Caco-2 (cell line): ENCODE measurements at regions not wholly inside any gene's neighbourhood (a gene's known extent, or its start where the extent isn't known, plus 50 kb on each side); places are given as distances from the start of the nearest gene placed in this dataset.

Source experiments
- BruUV-seq: library from RNA; stranded (reverse); fragments of 400-500 nt; replicated peaks from 2 replicates; lab custom pipeline; 2021; lab: Mats Ljungman, UMichigan
- CTCF ChIA-PET: fragments of 300-600 bp; sonication (Branson Sonifier 250); formaldehyde crosslinking; loops from one replicate; lab custom pipeline; 2022; ENCODE audit warnings: antibody characterized with exemption; lab: Charles Lee
- POLR2A ChIA-PET: fragments of 300-600 bp; sonication (Branson Sonifier 250); formaldehyde crosslinking; loops from one replicate; lab custom pipeline; 2022; ENCODE audit warnings: antibody characterized with exemption; lab: Charles Lee
- DNase-seq, 2 experiments: peaks; one replicate each; pipeline versions ENCODE4 v3.0.0 to v3.0.0-alpha.2; 2020 to 2022
- H3K27me3 ChIP-seq: replicated peaks from 2 replicates; pipeline ENCODE4 v1.6.0; 2011; ENCODE audit warnings: low read length; ENCODE audit not compliant: control insufficient read depth, insufficient read depth
- H3K36me3 ChIP-seq: 2 replicates; pipeline ENCODE4 v1.5.1; 2011; ENCODE audit warnings: low read length; ENCODE audit not compliant: control insufficient read depth, insufficient read depth
- H3K4me1 ChIP-seq: fragments of 250-450 bp; sonication (Bioruptor Pico); 2 replicates; pipeline ENCODE4 v1.5.1; 2020; ENCODE audit warnings: mild to moderate bottlenecking
- H3K4me3 ChIP-seq: 2 replicates; pipeline ENCODE4 v1.5.1; 2011; ENCODE audit warnings: low read depth, mild to moderate bottlenecking, control low read depth, low read length
- H3K9me3 ChIP-seq: fragments of 250-450 bp; sonication (Bioruptor Pico); 2 replicates; pipeline ENCODE4 v1.5.1; 2020; ENCODE audit warnings: mild to moderate bottlenecking, moderate library complexity
- H3K27ac Mint-ChIP-seq: one replicate; pipeline ENCODE4 v1.8.0; 2022; ENCODE audit warnings: mixed read lengths; ENCODE audit not compliant: unreplicated experiment
- H3K27me3 Mint-ChIP-seq: one replicate; pipeline ENCODE4 v1.8.0; 2022; ENCODE audit warnings: mixed read lengths; ENCODE audit not compliant: insufficient read depth, unreplicated experiment
- H3K36me3 Mint-ChIP-seq: one replicate; pipeline ENCODE4 v1.8.0; 2022; ENCODE audit warnings: mild to moderate bottlenecking, mixed read lengths; ENCODE audit not compliant: insufficient read depth, unreplicated experiment
- H3K4me1 Mint-ChIP-seq: one replicate; pipeline ENCODE4 v1.8.0; 2022; ENCODE audit warnings: low read depth, mixed read lengths; ENCODE audit not compliant: unreplicated experiment
- H3K4me3 Mint-ChIP-seq: one replicate; pipeline ENCODE4 v1.8.0; 2022; ENCODE audit warnings: mild to moderate bottlenecking, moderate library complexity, mixed read lengths; ENCODE audit not compliant: unreplicated experiment
- H3K9me3 Mint-ChIP-seq: one replicate; pipeline ENCODE4 v1.8.0; 2022; ENCODE audit warnings: mixed read lengths; ENCODE audit not compliant: unreplicated experiment
- intact Hi-C: fragments of 100-400 bp; cut with micrococcal nuclease; formaldehyde crosslinking; loops from one replicate; pipeline ENCODE4 v1.10.0; 2022; ENCODE audit not compliant: unreplicated experiment
- TF ChIP-seq, protein P1 (sequence below), 2 experiments: fragments of 200-600 bp in 1 of 2; IDR thresholded peaks; 1 replicate in 1 of 2; 2 replicates in 1 of 2; pipeline versions ENCODE4 v1.5.1 to v1.8.0; 2011 to 2022; ENCODE audit warnings: antibody characterized with exemption in 1 of 2, control low read depth in 1 of 2, inconsistent platforms in 1 of 2, low read depth in 1 of 2, low read length in 1 of 2, mild to moderate bottlenecking in 1 of 2, moderate library complexity in 1 of 2; ENCODE audit not compliant: insufficient read depth in 1 of 2, severe bottlenecking in 1 of 2, unreplicated experiment in 1 of 2

DNA sequence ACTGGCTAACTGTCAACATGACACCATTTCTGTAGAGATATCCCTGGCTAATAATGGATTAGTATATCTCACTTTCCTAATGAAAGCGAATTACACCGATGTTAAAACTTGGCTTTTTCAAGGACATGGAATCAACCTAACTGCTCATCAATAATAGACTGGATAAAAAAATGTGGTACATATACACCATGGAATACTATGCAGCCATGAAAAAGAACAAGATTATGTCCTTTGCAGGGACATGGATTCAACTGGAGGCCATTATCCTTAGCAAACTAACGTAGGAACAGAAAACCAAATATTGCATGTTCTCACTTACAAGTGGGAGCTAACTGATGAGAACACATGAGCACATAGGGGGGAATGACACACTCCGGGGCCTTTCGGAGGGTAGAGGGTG lies 62.6 kb downstream of the ZIC1 start:
- BruUV-seq = no TSS peak

DNA sequence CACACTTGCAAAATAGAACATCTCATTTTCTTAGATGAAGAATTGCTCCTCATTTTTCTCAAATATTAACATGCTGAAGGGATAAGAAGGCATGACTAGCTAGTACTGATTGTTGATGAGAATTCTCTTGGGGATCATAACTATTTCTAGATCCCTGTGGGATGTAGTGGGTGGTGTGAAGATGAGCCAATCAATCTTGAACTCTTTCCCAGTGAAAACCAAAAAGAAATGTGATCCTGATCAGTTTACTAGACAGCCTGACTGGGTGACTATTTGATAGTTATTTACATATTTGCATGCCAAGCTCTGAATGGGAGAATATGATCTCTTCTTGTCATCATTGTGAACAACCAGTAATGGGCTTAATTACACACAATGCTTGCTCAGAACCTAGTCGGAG lies 63.7 kb downstream of the ZIC1 start:
- Mint-ChIP-seq H3K36me3 (no peaks in the 10 kb centered on the region), H3K27ac (no peak overlapping the region), H3K9me3 (no peaks in the 10 kb centered on the region), H3K4me3 (no peak overlapping the region), H3K4me1 (no peaks in the 10 kb centered on the region), H3K27me3 (no peaks in the 10 kb centered on the region)
- Histone ChIP-seq H3K4me3 (no peak overlapping the region), H3K36me3 (no peaks in the 10 kb centered on the region), H3K27me3 (no peaks in the 10 kb centered on the region), H3K9me3 (no peaks in the 10 kb centered on the region), H3K4me1 (no peaks in the 10 kb centered on the region)
- no peak for DNase-seq
- BruUV-seq = no TSS peak
- TF ChIP-seq, protein P1, sequence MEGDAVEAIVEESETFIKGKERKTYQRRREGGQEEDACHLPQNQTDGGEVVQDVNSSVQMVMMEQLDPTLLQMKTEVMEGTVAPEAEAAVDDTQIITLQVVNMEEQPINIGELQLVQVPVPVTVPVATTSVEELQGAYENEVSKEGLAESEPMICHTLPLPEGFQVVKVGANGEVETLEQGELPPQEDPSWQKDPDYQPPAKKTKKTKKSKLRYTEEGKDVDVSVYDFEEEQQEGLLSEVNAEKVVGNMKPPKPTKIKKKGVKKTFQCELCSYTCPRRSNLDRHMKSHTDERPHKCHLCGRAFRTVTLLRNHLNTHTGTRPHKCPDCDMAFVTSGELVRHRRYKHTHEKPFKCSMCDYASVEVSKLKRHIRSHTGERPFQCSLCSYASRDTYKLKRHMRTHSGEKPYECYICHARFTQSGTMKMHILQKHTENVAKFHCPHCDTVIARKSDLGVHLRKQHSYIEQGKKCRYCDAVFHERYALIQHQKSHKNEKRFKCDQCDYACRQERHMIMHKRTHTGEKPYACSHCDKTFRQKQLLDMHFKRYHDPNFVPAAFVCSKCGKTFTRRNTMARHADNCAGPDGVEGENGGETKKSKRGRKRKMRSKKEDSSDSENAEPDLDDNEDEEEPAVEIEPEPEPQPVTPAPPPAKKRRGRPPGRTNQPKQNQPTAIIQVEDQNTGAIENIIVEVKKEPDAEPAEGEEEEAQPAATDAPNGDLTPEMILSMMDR (IDR thresholded peaks at IDR 0.05; ENCODE audit: insufficient read depth in 1 of 2, low read depth in 1 of 2, low read length in 1 of 2, severe bottlenecking in 1 of 2, unreplicated experiment in 1 of 2) = no peak
- CTCF ChIA-PET = no interaction called here
- POLR2A ChIA-PET = no interaction called here
- intact Hi-C loops = no loop called here

More for the DNA sequence above, 62.6 kb downstream of the ZIC1 start:
- Histone ChIP-seq H3K36me3 (no peaks in the 10 kb centered on the region), H3K4me1 (no peaks in the 10 kb centered on the region), H3K9me3 (no peaks in the 10 kb centered on the region), H3K27me3 (no peaks in the 10 kb centered on the region), H3K4me3 (no peak overlapping the region)
- ChIA-PET POLR2A (no interaction called here), CTCF (no interaction called here)
- H3K4me1 Mint-ChIP-seq = no peaks in the 10 kb centered on the region
- H3K4me3 Mint-ChIP-seq = no peak overlapping the region
- TF ChIP-seq, protein P1 (IDR thresholded peaks at IDR 0.05; ENCODE audit: insufficient read depth in 1 of 2, low read depth in 1 of 2, low read length in 1 of 2, severe bottlenecking in 1 of 2, unreplicated experiment in 1 of 2) = no peak
- no peaks in the 10 kb centered on the region for H3K27me3 Mint-ChIP-seq
- intact Hi-C loops = no loop called here
- DNase-seq = no peak
- H3K9me3 Mint-ChIP-seq = no peaks in the 10 kb centered on the region
- no peak overlapping the region for H3K27ac Mint-ChIP-seq
- no peaks in the 10 kb centered on the region for H3K36me3 Mint-ChIP-seq

DNA sequence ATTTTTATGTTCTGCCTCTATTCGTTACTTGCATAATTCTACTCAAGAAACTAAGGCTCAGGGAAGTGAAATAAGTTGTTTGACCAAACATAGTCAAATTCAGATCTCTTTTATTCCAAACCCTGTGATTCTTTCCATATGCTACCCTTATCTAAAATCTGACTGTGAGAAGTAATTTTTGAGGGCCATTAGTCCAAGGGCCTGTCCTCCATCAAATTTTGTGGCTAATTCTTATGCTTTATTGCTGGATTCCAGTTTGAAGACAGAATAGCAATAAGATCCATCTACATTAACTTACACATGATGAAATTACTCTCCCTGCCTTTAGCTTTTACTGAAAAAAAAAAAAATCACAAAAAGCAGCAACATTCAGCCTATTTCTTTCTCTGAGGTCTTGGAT lies 74.0 kb downstream of the ZIC1 start:
- Mint-ChIP-seq H3K36me3 (no peaks in the 10 kb centered on the region), H3K27me3 (no peaks in the 10 kb centered on the region), H3K9me3 (no peaks in the 10 kb centered on the region), H3K4me3 (no peak overlapping the region), H3K27ac (no peak overlapping the region), H3K4me1 (no peaks in the 10 kb centered on the region)
- CTCF ChIA-PET = no interaction called here
- H3K9me3 ChIP-seq = no peaks in the 10 kb centered on the region
- intact Hi-C loops = no loop called here
- DNase-seq = no peak
- no TSS peak for BruUV-seq
- no peak overlapping the region for H3K4me3 ChIP-seq
- POLR2A ChIA-PET = no interaction called here
- no peaks in the 10 kb centered on the region for H3K36me3 ChIP-seq
- no peaks in the 10 kb centered on the region for H3K27me3 ChIP-seq
- no peaks in the 10 kb centered on the region for H3K4me1 ChIP-seq
- TF ChIP-seq, protein P1 (IDR thresholded peaks at IDR 0.05; ENCODE audit: insufficient read depth in 1 of 2, low read depth in 1 of 2, low read length in 1 of 2, severe bottlenecking in 1 of 2, unreplicated experiment in 1 of 2) = no peak
